Liver (tissue), 7 donors: ENCODE measurements at regions not wholly inside any gene's neighbourhood (a gene's known extent, or its start where the extent isn't known, plus 50 kb on each side); places are given as distances from the start of the nearest gene placed in this dataset.

ENCODE experiments used
- DNase-seq: peaks from one replicate; pipeline ENCODE4 v3.0.0-alpha.2; 2017; ENCODE audit warnings: low spot score
- H3K27ac ChIP-seq, 2 donors: one replicate each; pipeline ENCODE4 v1.7.0; 2013; ENCODE audit warnings: inconsistent platforms in 2 of 2, low read length in 2 of 2, control low read depth in 1 of 2, low read depth in 1 of 2, mild to moderate bottlenecking in 1 of 2
- H3K27me3 ChIP-seq, 4 donors: one replicate each; pipeline versions ENCODE4 v1.6.1 to v1.7.0; 2013; ENCODE audit warnings: low read length in 3 of 4, inconsistent platforms in 1 of 4, mild to moderate bottlenecking in 1 of 4, moderate library complexity in 1 of 4; ENCODE audit not compliant: control insufficient read depth in 4 of 4, insufficient read depth in 4 of 4
- H3K36me3 ChIP-seq, 4 donors: one replicate each; pipeline versions ENCODE4 v1.6.1 to v1.7.0; 2013; ENCODE audit warnings: low read length in 3 of 4, mild to moderate bottlenecking in 3 of 4, low read depth in 1 of 4, moderate library complexity in 1 of 4; ENCODE audit not compliant: control insufficient read depth in 4 of 4, insufficient read depth in 3 of 4
- H3K4me1 ChIP-seq, 4 donors: one replicate each; pipeline versions ENCODE4 v1.6.1 to v1.7.0; 2013; ENCODE audit warnings: low read length in 3 of 4, mild to moderate bottlenecking in 3 of 4, moderate library complexity in 1 of 4; ENCODE audit not compliant: control insufficient read depth in 4 of 4, insufficient read depth in 4 of 4
- H3K4me3 ChIP-seq, 3 donors: one replicate each; pipeline versions ENCODE4 v1.6.1 to v1.7.0; 2013; ENCODE audit warnings: low read length in 3 of 3, control low read depth in 1 of 3, low read depth in 1 of 3, mild to moderate bottlenecking in 1 of 3
- H3K9ac ChIP-seq, 2 donors: one replicate each; pipeline ENCODE4 v1.7.0; 2013; ENCODE audit warnings: low read length in 2 of 2, mild to moderate bottlenecking in 2 of 2, moderate library complexity in 2 of 2, control low read depth in 1 of 2, low read depth in 1 of 2
- H3K9me3 ChIP-seq, 4 donors: one replicate each; pipeline versions ENCODE4 v1.6.1 to v1.7.0; 2013; ENCODE audit warnings: low read length in 3 of 4; ENCODE audit not compliant: control insufficient read depth in 4 of 4
- EGR1 ChIP-seq, 2 donors: IDR thresholded peaks; 2 replicates each; pipeline ENCODE4 v1.6.1; 2016 to 2018; ENCODE audit warnings: antibody characterized with exemption in 2 of 2, low read depth in 2 of 2
- FOXA1 ChIP-seq: IDR thresholded peaks from 2 replicates; pipeline ENCODE4 v1.6.1; 2016; ENCODE audit warnings: antibody characterized with exemption
- GABPA ChIP-seq, 2 donors: IDR thresholded peaks in 1 of 2; conservative IDR thresholded peaks in 1 of 2; 2 replicates each; pipeline ENCODE4 v1.6.1; 2016; ENCODE audit warnings: antibody characterized with exemption in 2 of 2, mild to moderate bottlenecking in 1 of 2, moderate library complexity in 1 of 2
- HNF4G ChIP-seq: IDR thresholded peaks from 2 replicates; pipeline ENCODE4 v1.6.1; 2016; ENCODE audit warnings: antibody characterized with exemption
- JUND ChIP-seq, 2 donors: IDR thresholded peaks; 2 replicates each; pipeline ENCODE4 v1.6.1; 2016; ENCODE audit warnings: antibody characterized with exemption in 2 of 2
- MAX ChIP-seq: IDR thresholded peaks from 2 replicates; pipeline ENCODE4 v1.6.1; 2016; ENCODE audit warnings: antibody characterized with exemption
- RAD21 ChIP-seq, 2 donors: IDR thresholded peaks; 2 replicates each; pipeline ENCODE4 v1.6.1; 2016; ENCODE audit warnings: antibody characterized with exemption in 2 of 2, mild to moderate bottlenecking in 2 of 2
- REST ChIP-seq: IDR thresholded peaks from 2 replicates; pipeline ENCODE4 v1.6.1; 2016; ENCODE audit warnings: antibody characterized with exemption, mild to moderate bottlenecking
- RXRA ChIP-seq, 2 donors: IDR thresholded peaks; 2 replicates each; pipeline ENCODE4 v1.6.1; 2017 to 2018; ENCODE audit warnings: antibody characterized with exemption in 2 of 2, mild to moderate bottlenecking in 1 of 2
- SP1 ChIP-seq: IDR thresholded peaks from 2 replicates; pipeline ENCODE4 v1.6.1; 2018; ENCODE audit warnings: antibody characterized with exemption, mild to moderate bottlenecking
- TAF1 ChIP-seq: conservative IDR thresholded peaks from 2 replicates; pipeline ENCODE4 v1.6.1; 2016; ENCODE audit warnings: antibody characterized with exemption, mild to moderate bottlenecking
- YY1 ChIP-seq: IDR thresholded peaks from 2 replicates; pipeline ENCODE4 v1.6.1; 2016; ENCODE audit warnings: antibody characterized with exemption, mild to moderate bottlenecking
- WGBS: extraction: QIAGEN DNeasy Blood & Tissue Kit; methylation state at CpG from one replicate; pipeline ENCODE4 v1.1.7; 2013; 5-methylcytosine and 5-hydroxymethylcytosine counted together
- TF ChIP-seq, protein P1 (sequence below): IDR thresholded peaks from 2 replicates; pipeline ENCODE4 v1.6.1; 2016; ENCODE audit warnings: antibody characterized with exemption
- TF ChIP-seq, protein P2 (sequence below): IDR thresholded peaks from 2 replicates; pipeline ENCODE4 v1.6.1; 2016; ENCODE audit warnings: antibody characterized with exemption
- donor health status: healthy.
- donor health status: healthy.
- donor health status: healthy.
- donor health status: healthy.

GRCh38 chr2:5598156-5598555, 94.0 kb upstream of the SOX11 start (continued):
- TF ChIP-seq SP1 (no peak), EGR1 (IDR thresholded peaks at IDR 0.05; ENCODE audit: low read depth in 2 of 2) (no peak), HNF4G (no peak), JUND (IDR thresholded peaks at IDR 0.05) (no peak)

DNA sequence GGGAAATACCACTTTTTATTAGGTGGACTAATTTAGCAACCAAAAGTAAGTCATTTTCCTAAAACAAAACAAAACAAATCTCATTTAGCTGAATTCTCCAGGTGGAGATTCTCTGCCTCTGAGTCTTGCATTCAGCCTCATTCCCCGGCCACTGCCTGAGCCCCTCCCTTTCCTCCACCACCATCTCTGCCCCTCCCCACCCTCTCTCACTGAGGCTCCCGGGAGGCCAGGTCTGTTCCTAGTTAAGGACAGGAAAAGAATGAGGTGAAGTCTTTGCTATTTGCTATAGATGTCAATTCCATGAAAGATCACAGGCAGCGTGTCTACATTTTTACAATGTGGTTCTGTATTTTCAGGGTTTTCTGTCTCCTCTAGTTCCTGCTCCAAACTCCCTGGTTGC, 83.0 kb upstream of the SOX11 start:
- Histone ChIP-seq H3K9ac (no peak overlapping the region), H3K4me3 (no peak overlapping the region), H3K4me1 (no peaks in the 10 kb centered on the region), H3K27ac (no peak overlapping the region), H3K36me3 (no peaks in the 10 kb centered on the region), H3K9me3 (peaks cover 0 to 3% (median 0%) of the 10 kb centered on the region in 4 donors), H3K27me3 (peaks cover 0 to 2% (median 0%) of the 10 kb centered on the region in 4 donors)
- DNase-seq = no peak
- WGBS = 29% methylated on average over 3 of the region's 3 CpGs
- TF ChIP-seq, protein P1, sequence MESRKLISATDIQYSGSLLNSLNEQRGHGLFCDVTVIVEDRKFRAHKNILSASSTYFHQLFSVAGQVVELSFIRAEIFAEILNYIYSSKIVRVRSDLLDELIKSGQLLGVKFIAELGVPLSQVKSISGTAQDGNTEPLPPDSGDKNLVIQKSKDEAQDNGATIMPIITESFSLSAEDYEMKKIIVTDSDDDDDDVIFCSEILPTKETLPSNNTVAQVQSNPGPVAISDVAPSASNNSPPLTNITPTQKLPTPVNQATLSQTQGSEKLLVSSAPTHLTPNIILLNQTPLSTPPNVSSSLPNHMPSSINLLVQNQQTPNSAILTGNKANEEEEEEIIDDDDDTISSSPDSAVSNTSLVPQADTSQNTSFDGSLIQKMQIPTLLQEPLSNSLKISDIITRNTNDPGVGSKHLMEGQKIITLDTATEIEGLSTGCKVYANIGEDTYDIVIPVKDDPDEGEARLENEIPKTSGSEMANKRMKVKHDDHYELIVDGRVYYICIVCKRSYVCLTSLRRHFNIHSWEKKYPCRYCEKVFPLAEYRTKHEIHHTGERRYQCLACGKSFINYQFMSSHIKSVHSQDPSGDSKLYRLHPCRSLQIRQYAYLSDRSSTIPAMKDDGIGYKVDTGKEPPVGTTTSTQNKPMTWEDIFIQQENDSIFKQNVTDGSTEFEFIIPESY = no peak
- TF ChIP-seq EGR1 (IDR thresholded peaks at IDR 0.05; ENCODE audit: low read depth in 2 of 2) (no peak), JUND (IDR thresholded peaks at IDR 0.05) (no peak), RXRA (IDR thresholded peaks at IDR 0.05) (no peak), MAX (no peak), TAF1 (no peak), RAD21 (IDR thresholded peaks at IDR 0.05) (no peak), REST (no peak)

- peaks cover 0 to 2% (median 0%) of the 10 kb centered on the region in 4 donors for H3K27me3 ChIP-seq
- H3K9ac ChIP-seq = no peak overlapping the region
- H3K4me3 ChIP-seq = no peak overlapping the region
- H3K36me3 ChIP-seq = no peaks in the 10 kb centered on the region
- no peaks in the 10 kb centered on the region for H3K4me1 ChIP-seq
- 74% methylated on average over 3 of the region's 3 CpGs for WGBS
- TF ChIP-seq, protein P1 = no peak
- TF ChIP-seq EGR1 (IDR thresholded peaks at IDR 0.05; ENCODE audit: low read depth in 2 of 2) = no peak
- TF ChIP-seq SP1 = no peak
- TF ChIP-seq HNF4G = no peak
- no peak for TF ChIP-seq FOXA1
- no peak for TF ChIP-seq YY1
- TF ChIP-seq GABPA (IDR thresholded peaks at IDR 0.05 in 1 of 2, conservative IDR thresholded peaks at IDR 0.05 in 1 of 2) = no peak
- TF ChIP-seq, protein P2, sequence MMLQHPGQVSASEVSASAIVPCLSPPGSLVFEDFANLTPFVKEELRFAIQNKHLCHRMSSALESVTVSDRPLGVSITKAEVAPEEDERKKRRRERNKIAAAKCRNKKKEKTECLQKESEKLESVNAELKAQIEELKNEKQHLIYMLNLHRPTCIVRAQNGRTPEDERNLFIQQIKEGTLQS = no peak
- peaks cover 0 to 3% (median 0%) of the 10 kb centered on the region in 4 donors for H3K9me3 ChIP-seq
- no peak for DNase-seq
- no peak overlapping the region for H3K27ac ChIP-seq
These were observed 79.5 kb upstream of the SOX11 start for GRCh38 chr2:5612666-5613065.
